Astrocyte (in vitro differentiated cells and primary cell): ENCODE measurements at regions not wholly inside any gene's neighbourhood (a gene's known extent, or its start where the extent isn't known, plus 50 kb on each side); places are given as distances from the start of the nearest gene placed in this dataset.

ENCODE experiments used
- CTCF ChIP-seq: IDR thresholded peaks from 2 replicates; pipeline ENCODE4 v1.5.1; 2011; ENCODE audit warnings: low read depth, mild to moderate bottlenecking, inconsistent platforms, low read length, moderate library complexity; ENCODE audit not compliant: insufficient read depth
- EZH2 ChIP-seq: IDR thresholded peaks from 2 replicates; pipeline ENCODE4 v1.6.1; 2012; ENCODE audit warnings: mild to moderate bottlenecking, low read length, inconsistent platforms; ENCODE audit not compliant: insufficient read depth

DNA sequence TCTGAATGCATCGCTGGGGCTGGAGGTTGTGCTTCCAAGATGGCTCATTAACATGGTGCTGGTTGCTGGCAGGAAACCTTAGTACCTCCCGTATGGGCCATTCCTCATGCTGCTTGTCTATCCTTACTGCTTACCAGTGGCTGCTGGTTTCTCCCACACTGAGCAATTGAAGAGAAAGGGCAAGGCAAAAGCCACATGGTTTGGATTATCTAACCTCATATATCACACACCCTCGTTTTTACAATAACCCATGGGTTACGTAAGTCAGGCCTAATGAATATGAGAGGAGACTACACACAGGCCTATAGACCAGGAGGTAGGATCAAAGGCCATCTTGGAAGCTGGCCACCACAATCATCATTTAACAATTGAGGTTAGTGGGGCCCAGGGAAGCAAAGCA, 141.8 kb upstream of the EDNRA start:
- TF ChIP-seq CTCF (no peak), EZH2 (no peak)
